H1 (cell line): ENCODE measurements at regions not wholly inside any gene's neighbourhood (a gene's known extent, or its start where the extent isn't known, plus 50 kb on each side); places are given as distances from the start of the nearest gene placed in this dataset.

Source experiments
- CTCF ChIA-PET: fragments of 300-600 bp; sonication (Branson Sonifier 250); formaldehyde crosslinking; loops from one replicate; lab custom pipeline; 2021; ENCODE audit not compliant: partially characterized antibody; lab: Charles Lee
- POLR2A ChIA-PET: fragments of 300-600 bp; sonication (Branson Sonifier 250); formaldehyde crosslinking; loops from one replicate; lab custom pipeline; 2021; ENCODE audit warnings: inconsistent platforms; ENCODE audit not compliant: partially characterized antibody; lab: Charles Lee
- DNase-seq, 2 experiments: peaks; one replicate each; pipeline versions ENCODE4 v3.0.0 to v3.0.0-alpha.2; 2010 to 2022; ENCODE audit warnings: low spot score in 2 of 2, low read depth in 1 of 2, mixed read lengths in 1 of 2
- FAIRE-seq: peaks from 2 replicates; lab custom pipeline; 2011; peaks lifted over from hg19 to GRCh38; lab: Jason Lieb, UNC
- H2AFZ ChIP-seq: 2 replicates; pipeline ENCODE4 v1.8.1; 2012; ENCODE audit warnings: low read length, inconsistent platforms
- H2AK5ac ChIP-seq: 2 replicates; pipeline ENCODE4 v1.6.1; 2013; ENCODE audit warnings: low read depth, low read length
- H2BK120ac ChIP-seq: replicated peaks from 2 replicates; pipeline ENCODE3; 2013; ENCODE audit warnings: low read depth, low read length, inconsistent platforms
- H2BK12ac ChIP-seq: 2 replicates; pipeline ENCODE4 v1.6.1; 2013; ENCODE audit warnings: low read depth, low read length
- H2BK15ac ChIP-seq: 2 replicates; pipeline ENCODE4 v1.6.1; 2013; ENCODE audit warnings: low read length
- H2BK20ac ChIP-seq: 2 replicates; pipeline ENCODE4 v1.6.1; 2013; ENCODE audit warnings: low read length
- H2BK5ac ChIP-seq: 2 replicates; pipeline ENCODE4 v1.6.1; 2013; ENCODE audit warnings: low read depth, low read length
- H3K14ac ChIP-seq: 2 replicates; pipeline ENCODE4 v1.6.1; 2013; ENCODE audit warnings: inconsistent platforms; ENCODE audit not compliant: insufficient read length
- H3K18ac ChIP-seq: 2 replicates; pipeline ENCODE4 v1.6.1; 2013; ENCODE audit warnings: low read length; ENCODE audit errors: extremely low read depth
- H3K23ac ChIP-seq: 2 replicates; pipeline ENCODE4 v1.6.1; 2013; ENCODE audit warnings: inconsistent platforms; ENCODE audit not compliant: insufficient read length
- H3K23me2 ChIP-seq: 2 replicates; pipeline ENCODE4 v1.6.1; 2013; ENCODE audit warnings: low read depth, low read length
- H3K27ac ChIP-seq: 2 replicates; pipeline ENCODE4 v1.6.1; 2011; ENCODE audit warnings: low read depth, low read length, inconsistent platforms
- H3K27me3 ChIP-seq, 4 experiments: replicated peaks in 1 of 4; 1 replicate in 1 of 4; 2 replicates in 3 of 4; pipeline versions ENCODE4 v1.6.1 to v1.8.1; 2011 to 2013; ENCODE audit warnings: low read length in 3 of 4, mild to moderate bottlenecking in 3 of 4, inconsistent platforms in 2 of 4, mixed read lengths in 2 of 4, moderate library complexity in 1 of 4; ENCODE audit not compliant: control insufficient read depth in 3 of 4, insufficient read depth in 3 of 4; ENCODE audit errors: extremely low read depth in 1 of 4
- H3K36me3 ChIP-seq, 4 experiments: 2 replicates each; pipeline versions ENCODE4 v1.6.1 to v1.8.1; 2011 to 2013; ENCODE audit warnings: mild to moderate bottlenecking in 4 of 4, low read length in 3 of 4, moderate library complexity in 2 of 4, control low read depth in 1 of 4, inconsistent platforms in 1 of 4; ENCODE audit not compliant: insufficient read depth in 4 of 4, control insufficient read depth in 2 of 4
- H3K4ac ChIP-seq: replicated peaks from 2 replicates; pipeline ENCODE3; 2013; ENCODE audit warnings: low read length, low read depth, mixed read lengths, inconsistent platforms; ENCODE audit not compliant: insufficient read length
- H3K4me1 ChIP-seq, 4 experiments: replicated peaks in 1 of 4; 1 replicate in 1 of 4; 2 replicates in 3 of 4; pipeline versions ENCODE4 v1.6.1 to v1.8.1; 2011 to 2013; ENCODE audit warnings: low read length in 3 of 4, inconsistent platforms in 2 of 4, mixed read lengths in 1 of 4; ENCODE audit not compliant: insufficient read depth in 4 of 4, control insufficient read depth in 3 of 4
- H3K4me2 ChIP-seq, 2 experiments: 2 replicates each; pipeline versions ENCODE4 v1.6.1 to v1.8.1; 2011 to 2013; ENCODE audit warnings: low read depth in 2 of 2, low read length in 2 of 2, control low read depth in 1 of 2, inconsistent platforms in 1 of 2, mild to moderate bottlenecking in 1 of 2; ENCODE audit not compliant: insufficient read depth in 1 of 2
- H3K4me3 ChIP-seq, 4 experiments: fragments of 200-600, 300-600 bp in 1 of 4; sonication (generic), shearing (Covaris generic), sonication (Bioruptor Twin) in 1 of 4; 2 replicates each; pipeline versions ENCODE4 v1.5.1 to v1.8.1; 2011 to 2016; ENCODE audit warnings: low read length in 4 of 4, low read depth in 3 of 4, control low read depth in 2 of 4, inconsistent platforms in 2 of 4, mild to moderate bottlenecking in 2 of 4, mixed read lengths in 1 of 4, moderate library complexity in 1 of 4; ENCODE audit not compliant: insufficient read depth in 2 of 4; ENCODE audit errors: extremely low read depth in 1 of 4
- H3K56ac ChIP-seq: replicated peaks from 2 replicates; pipeline ENCODE3; 2013; ENCODE audit warnings: low read depth, mild to moderate bottlenecking, mixed read lengths, low read length, inconsistent platforms; ENCODE audit not compliant: insufficient read length
- H3K79me1 ChIP-seq: 2 replicates; pipeline ENCODE4 v1.6.1; 2013; ENCODE audit warnings: low read depth, low read length, control low read depth
- H3K79me2 ChIP-seq, 2 experiments: 2 replicates each; pipeline versions ENCODE4 v1.6.1 to v1.8.1; 2012 to 2013; ENCODE audit warnings: low read length in 2 of 2, mild to moderate bottlenecking in 2 of 2, inconsistent platforms in 1 of 2; ENCODE audit not compliant: insufficient read depth in 2 of 2, control insufficient read depth in 1 of 2
- H3K9ac ChIP-seq, 4 experiments: replicated peaks in 1 of 4; 1 replicate in 1 of 4; 2 replicates in 3 of 4; pipeline versions ENCODE4 v1.6.1 to v1.8.1; 2011 to 2013; ENCODE audit warnings: low read depth in 3 of 4, low read length in 3 of 4, control low read depth in 2 of 4, mild to moderate bottlenecking in 2 of 4, moderate library complexity in 2 of 4, inconsistent platforms in 1 of 4; ENCODE audit errors: extremely low read depth in 1 of 4
- H3K9me3 ChIP-seq, 2 experiments: 2 replicates each; pipeline versions ENCODE4 v1.6.1 to v1.8.1; 2012 to 2013; ENCODE audit warnings: mild to moderate bottlenecking in 2 of 2, moderate library complexity in 2 of 2, control low read depth in 1 of 2, inconsistent platforms in 1 of 2, low read depth in 1 of 2, low read length in 1 of 2, mixed read lengths in 1 of 2; ENCODE audit not compliant: insufficient read depth in 2 of 2
- H4K20me1 ChIP-seq, 2 experiments: replicated peaks in 1 of 2; 2 replicates each; pipeline versions ENCODE3 to v1.8.1; 2011 to 2013; ENCODE audit warnings: inconsistent platforms in 2 of 2, low read length in 2 of 2, mild to moderate bottlenecking in 1 of 2; ENCODE audit not compliant: insufficient read depth in 2 of 2, control insufficient read depth in 1 of 2
- H4K5ac ChIP-seq: 2 replicates; pipeline ENCODE4 v1.6.1; 2013; ENCODE audit warnings: low read length, low read depth, mixed read lengths, inconsistent platforms; ENCODE audit not compliant: insufficient read length
- H4K8ac ChIP-seq: 2 replicates; pipeline ENCODE4 v1.8.0; 2013; ENCODE audit warnings: mild to moderate bottlenecking, moderate library complexity, low read length, inconsistent platforms; ENCODE audit not compliant: insufficient read depth; ENCODE audit errors: extremely low read depth
- H4K91ac ChIP-seq: replicated peaks from 2 replicates; pipeline ENCODE3; 2013; ENCODE audit warnings: low read length, mixed read lengths, inconsistent platforms; ENCODE audit not compliant: insufficient read length
- CREB1 ChIP-seq: IDR thresholded peaks from 2 replicates; pipeline ENCODE4 v1.6.1; 2012; ENCODE audit warnings: inconsistent platforms
- CTBP2 ChIP-seq: IDR thresholded peaks from 2 replicates; pipeline ENCODE4 v1.7.0; 2011; ENCODE audit warnings: borderline replicate concordance, mild to moderate bottlenecking, moderate library complexity, mixed read lengths, low read length; ENCODE audit not compliant: insufficient read depth, insufficient read length
- CTCF ChIP-seq, 3 experiments: IDR thresholded peaks; 1 replicate in 2 of 3; 2 replicates in 1 of 3; pipeline versions ENCODE4 v1.5.1 to v1.6.1; 2011; ENCODE audit warnings: low read length in 3 of 3, mild to moderate bottlenecking in 3 of 3, inconsistent platforms in 2 of 3, low read depth in 1 of 3, moderate library complexity in 1 of 3; ENCODE audit not compliant: insufficient read depth in 1 of 3; ENCODE audit errors: control extremely low read depth in 1 of 3
- E2F6 ChIP-seq: IDR thresholded peaks from 2 replicates; pipeline ENCODE4 v1.6.1; 2012; ENCODE audit warnings: inconsistent platforms
- GABPA ChIP-seq: IDR thresholded peaks from 2 replicates; pipeline ENCODE4 v1.6.1; 2011; ENCODE audit warnings: mild to moderate bottlenecking, low read length, moderate library complexity, borderline replicate concordance; ENCODE audit not compliant: insufficient read depth
- HDAC6 ChIP-seq: IDR thresholded peaks from one replicate; pipeline ENCODE4 v1.7.1; 2012; ENCODE audit warnings: low read depth, mild to moderate bottlenecking, inconsistent platforms, low read length, moderate library complexity
- POU5F1 ChIP-seq: IDR thresholded peaks from 2 replicates; pipeline ENCODE4 v1.6.1; 2011; ENCODE audit warnings: low read depth, mild to moderate bottlenecking, low read length, moderate library complexity
- RAD21 ChIP-seq, 2 experiments: IDR thresholded peaks in 1 of 2; conservative IDR thresholded peaks in 1 of 2; 2 replicates each; pipeline ENCODE4 v1.6.1; 2011; ENCODE audit warnings: low read depth in 2 of 2, low read length in 2 of 2, improper control_type of control experiment in 1 of 2, inconsistent platforms in 1 of 2, mild to moderate bottlenecking in 1 of 2, moderate library complexity in 1 of 2
- RBBP5 ChIP-seq: IDR thresholded peaks from 2 replicates; pipeline ENCODE4 v1.7.1; 2012; ENCODE audit warnings: low read depth, mild to moderate bottlenecking, inconsistent platforms, low read length, moderate library complexity, borderline replicate concordance
- SIRT6 ChIP-seq: IDR thresholded peaks from one replicate; pipeline ENCODE4 v1.7.1; 2012; ENCODE audit warnings: low read length, inconsistent platforms
- SP4 ChIP-seq: IDR thresholded peaks from 2 replicates; pipeline ENCODE4 v1.6.1; 2012; ENCODE audit warnings: low read length, inconsistent platforms
- WGBS, 2 experiments: shearing (Covaris generic) in 1 of 2; methylation state at CpG; one replicate each; pipeline versions ENCODE4 v1.1.6 to v1.1.7; 2013 to 2015; ENCODE audit warnings: low lambda C conversion rate in 2 of 2, mixed read lengths in 2 of 2, inconsistent platforms in 1 of 2, low coverage in 1 of 2, missing lambda C conversion rate in 1 of 2; ENCODE audit not compliant: insufficient replicate concordance in 2 of 2, insufficient coverage in 1 of 2, insufficient read length in 1 of 2; ENCODE audit errors: extremely low coverage in 1 of 2, missing lambda C conversion rate in 1 of 2; 5-methylcytosine and 5-hydroxymethylcytosine counted together

GRCh38 chr14:86373886-86374285 lies 843.9 kb downstream of the FLRT2 start:
- Histone ChIP-seq H4K5ac (no peak overlapping the region), H3K9me3 (peaks cover 8 to 13% of the 10 kb centered on the region in 2 experiments), H3K4me2 (no peak overlapping the region), H2AK5ac (no peak overlapping the region), H3K27ac (no peak overlapping the region), H3K56ac (no peak overlapping the region), H4K91ac (no peak overlapping the region), H2BK20ac (no peak overlapping the region), H4K8ac (no peak overlapping the region), H3K9ac (no peak overlapping the region), H3K79me1 (no peaks in the 10 kb centered on the region), H2BK120ac (no peak overlapping the region), H3K4me1 (no peaks in the 10 kb centered on the region), H3K79me2 (no peaks in the 10 kb centered on the region), H3K23me2 (no peaks in the 10 kb centered on the region), H2BK12ac (no peak overlapping the region), H2BK15ac (no peak overlapping the region), H3K18ac (no peak overlapping the region), H2BK5ac (no peak overlapping the region), H3K4me3 (no peak overlapping the region), H3K27me3 (no peaks in the 10 kb centered on the region; a peak in 1 of 7 replicates), H3K14ac (no peak overlapping the region), H3K23ac (no peak overlapping the region), H4K20me1 (no peaks in the 10 kb centered on the region), H3K4ac (no peak overlapping the region), H2AFZ (no peak overlapping the region), H3K36me3 (no peaks in the 10 kb centered on the region; a peak in 1 of 8 replicates)
- DNase-seq (no peak), FAIRE-seq (no peak)
- WGBS, 2 experiments = 95% methylated on average over 1 of the region's 1 CpG; no CpG with 5 or more reads in 1 of the 2 experiments
- POLR2A ChIA-PET = no interaction called here
- CTCF ChIA-PET = interaction anchor here (1.6 kb wide), 1 partner anchor 10 kb away, joined by 3 read pairs; no protein-coding TSS in a partner anchor
- TF ChIP-seq SP4 (no peak), POU5F1 (no peak), RBBP5 (no peak), SIRT6 (no peak), HDAC6 (no peak), RAD21 (IDR thresholded peaks at IDR 0.05 in 1 of 2, conservative IDR thresholded peaks at IDR 0.05 in 1 of 2; ENCODE audit: low read depth in 2 of 2, low read length in 2 of 2) (no peak), CTCF (IDR thresholded peaks at IDR 0.05; ENCODE audit: control extremely low read depth in 1 of 3, insufficient read depth in 1 of 3, low read depth in 1 of 3, low read length in 3 of 3) (no peak), CREB1 (no peak), GABPA (no peak), CTBP2 (no peak), E2F6 (no peak)
